Neural progenitor cell (in vitro differentiated cells): ENCODE measurements at regions not wholly inside any gene's neighbourhood (a gene's known extent, or its start where the extent isn't known, plus 50 kb on each side); places are given as distances from the start of the nearest gene placed in this dataset.
A peak's percentile ranks its signal among the peaks of the same experiment; 100 is the strongest.

Experiments used
- DNase-seq: peaks from one replicate; pipeline ENCODE4 v3.0.0-alpha.2; 2016; ENCODE audit warnings: low spot score
- H2AFZ ChIP-seq: fragments of 200-600 bp; sonication (generic); replicated peaks from 2 replicates; pipeline ENCODE4 v1.6.1; 2016; ENCODE audit warnings: antibody characterized with exemption
- H3F3A ChIP-seq: fragments of 200-600 bp; sonication (generic); 2 replicates; pipeline ENCODE4 v1.6.1; 2016; ENCODE audit warnings: antibody characterized with exemption, low read depth
- H3K27ac ChIP-seq: fragments of 200-600 bp; sonication (generic); 2 replicates; pipeline ENCODE4 v1.5.1; 2016; ENCODE audit warnings: mild to moderate bottlenecking
- H3K27me3 ChIP-seq: fragments of 200-600 bp; sonication (generic); 2 replicates; pipeline ENCODE4 v1.6.1; 2016; ENCODE audit warnings: mild to moderate bottlenecking, moderate library complexity
- H3K36me3 ChIP-seq: fragments of 200-600 bp; sonication (generic); 2 replicates; pipeline ENCODE4 v1.5.1; 2016
- H3K4me1 ChIP-seq: fragments of 200-600 bp; sonication (generic); 2 replicates; pipeline ENCODE4 v1.6.1; 2016; ENCODE audit warnings: mixed run types
- H3K4me2 ChIP-seq: fragments of 200-600 bp; sonication (generic); 2 replicates; pipeline ENCODE4 v1.6.1; 2016
- H3K4me3 ChIP-seq: fragments of 200-600 bp; sonication (generic); 2 replicates; pipeline ENCODE4 v1.5.1; 2016
- H3K79me2 ChIP-seq: fragments of 200-600 bp; sonication (generic); 2 replicates; pipeline ENCODE4 v1.6.1; 2016; ENCODE audit warnings: low read depth
- H3K9ac ChIP-seq: fragments of 200-600 bp; sonication (generic); 2 replicates; pipeline ENCODE4 v1.6.1; 2016
- H3K9me3 ChIP-seq: fragments of 200-600 bp; sonication (generic); 2 replicates; pipeline ENCODE4 v1.5.1; 2016; ENCODE audit warnings: low read depth
- H4K20me1 ChIP-seq: fragments of 200-600 bp; sonication (generic); 2 replicates; pipeline ENCODE4 v1.6.1; 2016; ENCODE audit warnings: low read depth
- H3K27ac Mint-ChIP-seq: 3 replicates; pipeline ENCODE4 v1.8.0; 2021; ENCODE audit warnings: mixed read lengths
- H3K27me3 Mint-ChIP-seq: 2 replicates; pipeline ENCODE4 v1.8.0; 2022; ENCODE audit warnings: low read depth, mild to moderate bottlenecking, inconsistent platforms, moderate library complexity, mixed read lengths; ENCODE audit not compliant: insufficient read depth
- H3K36me3 Mint-ChIP-seq: 3 replicates; pipeline ENCODE4 v1.8.0; 2021; ENCODE audit warnings: mixed read lengths
- H3K4me1 Mint-ChIP-seq: 3 replicates; pipeline ENCODE4 v1.8.0; 2021; ENCODE audit warnings: mixed read lengths
- H3K4me3 Mint-ChIP-seq: 3 replicates; pipeline ENCODE4 v1.8.0; 2021; ENCODE audit warnings: mild to moderate bottlenecking, moderate library complexity, mixed read lengths
- H3K9me3 Mint-ChIP-seq: 3 replicates; pipeline ENCODE4 v1.8.0; 2020; ENCODE audit warnings: mixed read lengths
- EZH2 ChIP-seq: fragments of 200-600 bp; sonication (generic); IDR thresholded peaks from 2 replicates; pipeline ENCODE4 v1.6.1; 2017; ENCODE audit warnings: antibody characterized with exemption, mild to moderate bottlenecking, moderate library complexity
- EZH2phosphoT487 ChIP-seq: fragments of 200-600 bp; sonication (generic); IDR thresholded peaks from 2 replicates; pipeline ENCODE4 v1.6.1; 2017; ENCODE audit warnings: antibody characterized with exemption
- TF ChIP-seq, protein P1 (sequence below): fragments of 200-600 bp; sonication (generic); IDR thresholded peaks from 2 replicates; pipeline ENCODE4 v1.5.1; 2017; ENCODE audit warnings: antibody characterized with exemption, mild to moderate bottlenecking

DNA sequence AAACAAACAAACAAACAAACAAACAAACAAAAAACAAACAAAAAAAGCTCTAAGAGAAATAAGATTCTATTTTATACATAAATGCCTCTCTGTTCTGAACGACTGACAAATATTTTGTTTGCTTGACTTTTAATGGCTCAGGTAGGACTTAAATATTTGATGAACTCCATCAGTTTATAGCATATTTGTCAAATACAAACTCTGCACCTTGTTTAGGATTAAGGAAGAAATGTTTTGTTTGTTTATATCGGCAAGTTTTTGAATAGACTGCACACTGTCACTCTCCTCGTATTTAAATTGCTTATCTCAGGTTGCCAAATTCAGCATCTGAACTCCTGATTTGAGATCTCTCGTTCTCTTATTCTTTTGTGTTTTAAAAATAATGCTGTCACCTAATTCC is 1499.7 kb upstream of the SLC10A2 start:
- Mint-ChIP-seq H3K27ac (no peak overlapping the region), H3K4me3 (no peak overlapping the region), H3K4me1 (no peaks in the 10 kb centered on the region), H3K36me3 (no peaks in the 10 kb centered on the region), H3K9me3 (no peaks in the 10 kb centered on the region), H3K27me3 (no peaks in the 10 kb centered on the region)
- Histone ChIP-seq H3K4me3 (no peak overlapping the region), H3F3A (no peaks in the 10 kb centered on the region), H3K9ac (no peak overlapping the region), H3K36me3 (no peaks in the 10 kb centered on the region), H3K27ac (no peak overlapping the region), H2AFZ (no peak overlapping the region), H3K27me3 (no peaks in the 10 kb centered on the region), H3K9me3 (no peaks in the 10 kb centered on the region), H4K20me1 (no peaks in the 10 kb centered on the region), H3K4me1 (no peaks in the 10 kb centered on the region), H3K4me2 (no peak overlapping the region), H3K79me2 (no peaks in the 10 kb centered on the region)
- no peak for DNase-seq
- TF ChIP-seq EZH2, result no peak
- no peak for TF ChIP-seq EZH2phosphoT487
- TF ChIP-seq, protein P1, sequence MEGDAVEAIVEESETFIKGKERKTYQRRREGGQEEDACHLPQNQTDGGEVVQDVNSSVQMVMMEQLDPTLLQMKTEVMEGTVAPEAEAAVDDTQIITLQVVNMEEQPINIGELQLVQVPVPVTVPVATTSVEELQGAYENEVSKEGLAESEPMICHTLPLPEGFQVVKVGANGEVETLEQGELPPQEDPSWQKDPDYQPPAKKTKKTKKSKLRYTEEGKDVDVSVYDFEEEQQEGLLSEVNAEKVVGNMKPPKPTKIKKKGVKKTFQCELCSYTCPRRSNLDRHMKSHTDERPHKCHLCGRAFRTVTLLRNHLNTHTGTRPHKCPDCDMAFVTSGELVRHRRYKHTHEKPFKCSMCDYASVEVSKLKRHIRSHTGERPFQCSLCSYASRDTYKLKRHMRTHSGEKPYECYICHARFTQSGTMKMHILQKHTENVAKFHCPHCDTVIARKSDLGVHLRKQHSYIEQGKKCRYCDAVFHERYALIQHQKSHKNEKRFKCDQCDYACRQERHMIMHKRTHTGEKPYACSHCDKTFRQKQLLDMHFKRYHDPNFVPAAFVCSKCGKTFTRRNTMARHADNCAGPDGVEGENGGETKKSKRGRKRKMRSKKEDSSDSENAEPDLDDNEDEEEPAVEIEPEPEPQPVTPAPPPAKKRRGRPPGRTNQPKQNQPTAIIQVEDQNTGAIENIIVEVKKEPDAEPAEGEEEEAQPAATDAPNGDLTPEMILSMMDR, result no peak

DNA sequence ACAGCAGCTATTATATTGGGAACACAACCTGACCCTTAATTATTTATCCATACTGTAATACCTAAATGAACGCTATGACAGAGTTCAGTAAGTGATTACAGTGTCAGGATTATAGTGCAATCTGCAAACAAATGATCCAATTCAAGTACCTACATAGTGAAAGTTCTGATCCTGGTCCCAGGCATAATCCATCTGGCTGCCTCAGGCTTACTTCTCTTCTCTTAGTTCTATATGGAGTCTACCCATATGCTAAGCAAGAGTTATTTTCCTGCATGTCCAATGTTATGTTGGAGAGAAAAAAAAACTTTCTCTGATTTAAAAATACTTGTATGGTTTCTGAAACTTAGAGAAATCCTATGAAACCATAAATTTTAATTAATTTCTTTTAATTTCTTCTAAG is 1487.7 kb upstream of the SLC10A2 start:
- Histone ChIP-seq H3F3A (no peaks in the 10 kb centered on the region), H2AFZ (no peak overlapping the region), H3K9me3 (no peaks in the 10 kb centered on the region), H3K4me2 (no peak overlapping the region), H3K4me3 (no peak overlapping the region), H4K20me1 (no peaks in the 10 kb centered on the region), H3K9ac (no peak overlapping the region), H3K27ac (no peak overlapping the region), H3K27me3 (no peaks in the 10 kb centered on the region), H3K36me3 (no peaks in the 10 kb centered on the region), H3K79me2 (no peaks in the 10 kb centered on the region), H3K4me1 (no peaks in the 10 kb centered on the region)
- Mint-ChIP-seq H3K4me1 (no peaks in the 10 kb centered on the region), H3K36me3 (no peaks in the 10 kb centered on the region), H3K27me3 (no peaks in the 10 kb centered on the region), H3K9me3 (no peaks in the 10 kb centered on the region), H3K4me3 (no peak overlapping the region), H3K27ac (no peak overlapping the region)
- TF ChIP-seq, protein P1, result no peak
- DNase-seq, result no peak

DNA sequence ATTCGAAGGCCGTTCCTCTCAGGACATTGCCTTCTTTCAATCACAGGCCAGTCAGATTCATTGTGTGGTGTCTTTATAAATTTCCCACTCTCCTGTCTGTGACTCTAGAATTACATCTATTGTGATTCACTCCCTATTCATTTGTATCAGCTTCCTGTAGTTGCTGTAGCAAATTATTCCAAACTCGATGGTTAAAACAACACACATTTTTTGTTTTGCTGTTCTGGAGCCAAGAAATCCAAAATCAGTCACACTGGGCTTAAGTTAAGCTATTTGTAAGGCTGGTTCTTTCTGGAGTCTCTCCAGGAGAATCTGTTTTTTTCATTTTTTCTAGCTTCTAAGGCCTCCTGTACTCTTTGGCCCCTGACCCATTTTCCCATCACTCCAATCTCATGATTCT is 1487.0 kb upstream of the SLC10A2 start:
- Histone ChIP-seq H3K79me2 (no peaks in the 10 kb centered on the region), H2AFZ (no peak overlapping the region), H3K4me1 (no peaks in the 10 kb centered on the region), H3F3A (no peaks in the 10 kb centered on the region), H3K4me3 (no peak overlapping the region), H3K27ac (no peak overlapping the region), H4K20me1 (no peaks in the 10 kb centered on the region), H3K36me3 (no peaks in the 10 kb centered on the region), H3K4me2 (no peak overlapping the region), H3K9me3 (no peaks in the 10 kb centered on the region), H3K27me3 (no peaks in the 10 kb centered on the region), H3K9ac (no peak overlapping the region)
- Mint-ChIP-seq H3K36me3 (no peaks in the 10 kb centered on the region), H3K27ac (no peak overlapping the region), H3K4me3 (no peak overlapping the region), H3K4me1 (no peaks in the 10 kb centered on the region), H3K9me3 (no peaks in the 10 kb centered on the region), H3K27me3 (no peaks in the 10 kb centered on the region)
- DNase-seq, result no peak
- TF ChIP-seq, protein P1, result no peak
- no peak for TF ChIP-seq EZH2
- no peak for TF ChIP-seq EZH2phosphoT487

DNA sequence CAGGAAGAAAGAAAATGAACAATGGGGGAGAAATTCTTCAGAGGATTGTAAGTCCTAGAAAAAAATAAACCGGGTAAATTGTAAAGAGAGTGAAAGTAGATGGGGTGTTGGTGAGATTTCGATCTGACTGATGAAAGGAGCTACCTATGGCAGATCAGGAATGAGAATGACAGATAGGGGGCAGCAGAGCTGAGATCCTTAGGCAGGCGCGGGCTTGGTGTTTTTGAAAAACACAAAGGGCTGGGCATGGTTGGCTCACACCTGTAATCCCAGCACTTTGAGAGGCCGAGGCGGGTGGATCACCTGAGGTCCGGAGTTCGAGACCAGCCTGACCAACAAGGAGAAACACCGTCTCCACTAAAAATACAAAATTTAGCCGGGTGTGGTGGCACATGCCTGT is 1468.6 kb upstream of the SLC10A2 start:
- H3K9ac ChIP-seq, result no peak overlapping the region
- Mint-ChIP-seq H3K27ac (no peak overlapping the region), H3K36me3 (no peaks in the 10 kb centered on the region), H3K4me1 (peaks cover 38% of the 10 kb centered on the region), H3K4me3 (no peak overlapping the region), H3K27me3 (peaks cover 3% of the 10 kb centered on the region), H3K9me3 (peaks cover 12% of the 10 kb centered on the region)
- no peak overlapping the region for H2AFZ ChIP-seq
- no peaks in the 10 kb centered on the region for H3K27me3 ChIP-seq
- H3K4me3 ChIP-seq, result no peak overlapping the region
- H3F3A ChIP-seq, result no peaks in the 10 kb centered on the region
- H3K79me2 ChIP-seq, result no peaks in the 10 kb centered on the region
- H3K9me3 ChIP-seq, result no peaks in the 10 kb centered on the region
- DNase-seq, result peak; percentile 17
- TF ChIP-seq, protein P1, result peak; percentile 40
- TF ChIP-seq EZH2phosphoT487, result no peak
- H4K20me1 ChIP-seq, result no peaks in the 10 kb centered on the region
- no peak overlapping the region for H3K4me2 ChIP-seq
- no peaks in the 10 kb centered on the region for H3K36me3 ChIP-seq
- H3K27ac ChIP-seq, result no peak overlapping the region
- peaks cover 8% of the 10 kb centered on the region for H3K4me1 ChIP-seq
